ENCODE measurements at regions not wholly inside any gene's neighbourhood (a gene's known extent, or its start where the extent isn't known, plus 50 kb on each side); places are given as distances from the start of the nearest gene placed in this dataset.
A peak's percentile ranks its signal among the peaks of the same experiment; 100 is the strongest.

DNA sequence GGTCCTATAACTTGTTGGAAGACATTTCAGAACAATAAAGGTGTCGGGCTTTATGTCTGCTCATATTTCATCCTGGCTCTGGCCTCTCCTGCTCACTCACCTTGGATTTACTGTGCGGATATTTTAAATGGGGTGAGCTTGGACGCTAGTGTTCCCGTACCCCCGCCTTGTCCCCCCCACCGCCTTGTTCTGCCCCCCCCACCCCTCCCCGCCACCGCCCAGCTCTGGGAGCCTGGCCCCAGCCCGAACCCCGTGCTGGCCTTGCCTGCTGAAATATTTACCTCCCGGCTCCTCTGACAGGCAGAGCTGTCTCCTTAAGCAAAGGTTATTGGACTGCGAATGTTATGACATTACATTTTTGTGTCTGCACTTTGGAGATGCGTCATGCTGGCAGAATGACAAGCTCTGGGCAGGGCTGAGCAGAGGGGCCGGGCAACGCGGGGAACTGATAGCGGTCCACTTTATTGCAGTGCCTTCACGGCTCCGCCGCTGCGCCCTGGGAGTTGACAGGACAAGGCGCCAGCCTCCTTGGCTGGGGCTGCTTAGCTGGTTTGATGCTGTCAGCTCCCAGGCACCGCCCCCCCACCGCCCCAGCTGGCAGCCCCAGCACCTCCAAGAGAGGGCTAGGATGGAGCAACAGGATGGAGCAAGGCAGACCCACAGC lies 222.5 kb upstream of the GSE1 start:
- peak; percentile 95 for DNase-seq (ENCODE audit: low spot score)

DNA sequence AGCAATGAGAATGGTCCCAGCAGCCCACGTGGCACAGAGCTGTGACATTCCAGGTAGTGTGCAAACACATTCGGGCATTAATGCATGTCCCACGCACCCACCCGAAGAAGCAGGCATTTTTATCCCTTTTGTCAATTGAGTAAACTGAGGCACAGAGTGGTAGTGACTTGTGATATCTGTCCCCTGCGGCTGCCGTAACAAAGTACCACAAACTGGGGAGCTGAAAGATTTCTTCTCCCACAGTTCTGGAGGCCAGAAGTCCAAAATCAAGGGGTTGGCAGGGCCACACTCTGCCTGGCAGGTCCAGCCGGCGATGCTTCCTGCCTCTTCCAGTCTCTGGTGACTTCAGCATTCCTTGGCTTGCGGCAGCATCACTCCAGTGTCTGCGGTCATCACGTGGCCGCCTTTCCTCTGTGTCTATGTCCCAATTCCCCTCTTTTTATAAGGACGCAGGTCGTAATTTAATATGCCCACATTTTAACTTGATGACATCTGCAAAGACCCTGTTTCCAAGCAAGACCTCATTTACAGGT lies 221.9 kb upstream of the GSE1 start:
- DNase-seq (ENCODE audit: low spot score), result no peak

DNA sequence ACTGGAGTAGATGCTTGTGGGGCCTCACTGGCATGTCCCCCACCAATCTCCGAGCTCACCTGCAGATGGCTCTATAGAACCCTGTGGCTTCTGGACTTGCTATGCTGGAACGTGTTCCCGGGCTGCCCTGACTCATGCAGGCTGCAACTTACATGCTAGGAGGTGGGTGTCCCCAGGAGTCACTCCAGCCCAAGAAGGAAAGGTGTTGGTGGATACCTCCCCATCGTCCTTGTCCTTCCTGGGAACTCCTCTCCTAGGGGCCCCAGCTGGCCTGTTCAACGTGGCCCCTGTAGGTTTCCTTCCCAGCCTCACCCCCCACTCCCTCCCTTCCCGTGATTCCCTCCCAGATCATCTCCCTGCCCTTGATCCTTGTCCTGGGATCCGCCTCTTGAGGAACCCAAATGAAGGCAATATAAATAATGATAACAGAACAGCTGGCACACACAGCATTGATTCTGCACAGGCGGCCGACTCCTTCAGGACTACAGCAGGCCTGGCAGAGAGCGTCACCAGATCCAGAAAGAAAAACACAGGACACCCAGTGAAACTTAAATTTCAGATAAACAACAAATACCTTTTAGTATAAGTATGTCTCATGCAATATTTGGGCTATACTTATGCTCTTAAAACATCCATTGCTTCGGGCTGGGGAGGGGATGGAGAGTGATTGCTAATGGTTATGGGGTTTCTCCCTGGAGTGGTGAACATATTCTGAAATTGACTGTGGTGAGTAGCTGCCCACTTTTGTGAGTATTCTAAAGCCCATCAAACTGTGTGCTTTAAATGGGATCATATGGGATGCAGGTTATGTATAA lies 221.1 kb upstream of the GSE1 start:
- DNase-seq (ENCODE audit: low spot score), result no peak

DNA sequence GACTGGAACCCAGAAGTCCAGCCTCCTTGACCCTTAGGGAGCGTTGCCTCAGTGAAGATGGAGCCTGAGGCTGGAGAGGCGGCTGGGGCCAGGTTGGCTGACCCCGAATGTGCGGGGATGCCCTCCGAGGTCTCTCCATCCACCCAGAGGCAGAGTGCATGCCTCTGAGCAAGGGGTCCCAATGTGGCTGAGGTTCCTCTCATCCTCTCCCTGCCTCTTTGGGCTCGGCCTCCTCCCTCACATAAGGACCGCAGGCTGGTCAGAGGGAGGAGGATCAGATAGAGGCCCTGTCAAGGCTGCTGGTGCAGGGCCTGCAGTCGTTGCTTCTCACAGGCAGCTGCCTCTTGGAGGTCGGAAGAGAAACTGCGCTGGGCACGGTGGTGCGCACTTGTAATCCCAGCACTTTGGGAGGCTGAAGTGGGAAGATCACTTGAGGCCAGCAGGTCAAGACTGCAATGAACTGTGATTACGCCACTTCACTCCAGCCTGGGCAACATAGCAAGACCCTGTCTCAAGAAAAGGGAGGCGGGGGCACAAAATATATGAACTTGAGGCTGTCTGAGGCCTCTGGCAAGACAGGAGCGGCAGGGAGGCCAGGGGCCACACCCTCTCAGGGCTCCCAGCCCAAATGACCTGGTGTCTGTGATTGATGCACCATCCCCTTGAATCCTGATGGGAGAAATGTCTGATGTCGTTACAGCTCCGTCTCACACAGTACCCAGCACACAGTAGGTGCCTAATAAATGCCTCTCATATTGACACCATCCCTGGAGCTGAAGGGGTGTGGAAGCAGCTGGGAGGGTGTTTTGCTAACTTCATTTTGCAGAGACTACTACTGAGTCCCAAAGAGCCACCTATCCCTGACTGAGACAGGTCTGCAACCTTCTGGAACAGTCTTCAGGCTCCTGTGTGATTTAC lies 220.1 kb upstream of the GSE1 start:
- DNase-seq (ENCODE audit: low spot score), result no peak

DNA sequence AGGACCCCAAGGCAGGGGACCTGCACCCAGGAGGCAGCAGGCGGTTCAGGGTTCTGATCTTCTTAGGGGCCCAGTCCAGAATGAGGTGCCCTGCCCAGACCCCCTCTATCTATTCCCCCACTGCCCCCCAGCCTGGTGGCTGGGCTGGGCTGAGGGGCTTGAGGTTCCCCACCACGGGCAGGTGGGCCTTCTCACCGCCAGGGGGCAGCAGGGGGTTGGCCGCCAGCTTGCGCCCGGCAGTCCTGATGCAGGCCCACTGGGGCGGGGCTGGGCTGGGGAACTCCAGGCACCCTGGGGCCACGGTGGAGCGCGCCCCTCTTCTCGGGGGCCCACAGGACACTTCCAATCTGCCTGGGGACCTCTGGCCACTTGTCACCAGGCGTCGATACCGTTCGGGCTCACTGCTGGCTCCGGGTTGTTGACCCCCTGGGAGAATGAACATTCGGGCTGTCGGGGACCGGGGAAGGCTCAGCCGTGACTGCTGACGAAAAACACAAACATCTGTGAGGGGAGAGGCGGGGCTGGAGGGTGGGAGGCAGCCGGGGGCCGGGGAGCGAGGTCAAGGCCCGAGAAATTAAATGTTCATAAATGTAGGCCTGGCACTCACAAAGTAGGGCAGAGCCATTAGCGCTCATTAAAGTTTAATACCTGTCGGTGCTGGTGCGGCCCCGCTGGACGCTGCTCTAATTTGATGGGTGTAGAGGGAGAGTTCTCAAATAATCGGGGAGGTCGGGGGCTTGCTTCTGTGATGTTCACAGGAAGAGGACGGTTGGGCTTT lies 219.3 kb upstream of the GSE1 start:
- DNase-seq (ENCODE audit: low spot score), result peak; percentile 65

DNA sequence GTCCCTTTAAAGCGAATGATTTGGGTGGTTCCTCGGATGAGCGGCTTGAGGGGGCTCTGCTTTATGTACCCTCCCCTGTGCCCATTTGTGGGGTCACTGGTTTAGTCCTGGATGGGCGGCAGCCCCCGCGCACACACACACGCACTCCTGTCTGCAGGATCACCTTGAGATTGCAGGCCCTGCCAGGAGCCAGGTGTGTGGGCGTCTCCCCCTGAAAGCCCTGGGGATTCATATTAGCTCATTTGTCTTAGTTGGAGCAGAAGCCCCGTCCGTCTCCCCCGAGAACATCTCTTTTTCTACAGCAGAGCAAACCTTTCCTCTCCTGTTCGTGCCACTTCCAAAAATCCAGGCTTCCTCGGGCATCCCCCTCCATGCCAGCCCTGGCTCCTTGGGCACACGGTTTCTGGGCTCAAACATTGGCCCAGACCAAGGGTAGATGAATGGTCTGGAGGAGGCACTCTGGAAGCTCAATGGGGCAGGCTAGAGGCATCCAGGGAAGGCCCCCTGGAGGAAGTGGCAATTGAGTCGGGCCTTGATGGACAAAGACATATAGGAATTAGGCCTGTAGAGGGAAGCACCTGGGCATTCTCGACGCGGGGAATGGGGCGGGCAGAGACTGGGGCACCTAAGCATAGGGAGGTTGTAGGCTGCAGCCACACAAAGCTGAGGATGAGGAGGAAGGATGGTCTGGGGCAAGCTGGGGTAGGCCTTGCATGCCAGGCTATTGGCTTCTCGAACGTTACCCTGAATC lies 218.5 kb upstream of the GSE1 start:
- no peak for DNase-seq (ENCODE audit: low spot score)

DNA sequence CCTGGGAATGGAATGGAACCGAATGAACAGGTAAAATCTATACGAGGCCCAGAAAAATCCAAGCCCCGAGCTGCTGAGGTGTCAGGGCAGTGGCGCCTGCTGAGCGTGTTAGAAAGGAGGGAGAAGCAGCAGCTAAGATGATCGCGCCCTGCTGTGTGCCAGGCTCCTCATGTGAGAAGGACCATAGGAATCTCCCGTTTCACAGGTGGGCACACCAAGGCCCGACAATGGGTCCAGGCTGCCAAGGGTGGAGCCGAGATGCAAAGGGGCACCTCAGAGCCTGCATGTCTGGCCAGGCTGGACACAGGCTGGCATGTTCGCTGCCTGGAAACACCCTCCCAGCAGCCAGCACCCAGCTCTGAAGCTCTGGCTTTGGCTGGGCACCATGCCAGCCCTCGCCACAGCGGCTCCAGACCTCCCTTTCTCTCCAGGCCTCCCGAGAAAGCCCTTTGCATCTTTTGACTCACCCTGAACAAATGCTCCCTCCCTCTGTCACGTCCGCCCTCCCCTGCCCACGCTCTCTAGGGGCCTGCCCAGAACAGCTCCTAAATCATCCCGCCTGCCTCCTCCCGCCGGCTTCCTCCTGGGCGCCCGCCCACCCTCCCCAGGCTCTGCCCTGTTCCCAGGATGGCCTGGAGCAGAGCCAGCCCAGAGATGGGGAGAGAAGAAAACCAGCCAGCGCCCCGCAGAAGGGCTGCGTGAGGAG lies 217.8 kb upstream of the GSE1 start:
- no peak for DNase-seq (ENCODE audit: low spot score)

DNA sequence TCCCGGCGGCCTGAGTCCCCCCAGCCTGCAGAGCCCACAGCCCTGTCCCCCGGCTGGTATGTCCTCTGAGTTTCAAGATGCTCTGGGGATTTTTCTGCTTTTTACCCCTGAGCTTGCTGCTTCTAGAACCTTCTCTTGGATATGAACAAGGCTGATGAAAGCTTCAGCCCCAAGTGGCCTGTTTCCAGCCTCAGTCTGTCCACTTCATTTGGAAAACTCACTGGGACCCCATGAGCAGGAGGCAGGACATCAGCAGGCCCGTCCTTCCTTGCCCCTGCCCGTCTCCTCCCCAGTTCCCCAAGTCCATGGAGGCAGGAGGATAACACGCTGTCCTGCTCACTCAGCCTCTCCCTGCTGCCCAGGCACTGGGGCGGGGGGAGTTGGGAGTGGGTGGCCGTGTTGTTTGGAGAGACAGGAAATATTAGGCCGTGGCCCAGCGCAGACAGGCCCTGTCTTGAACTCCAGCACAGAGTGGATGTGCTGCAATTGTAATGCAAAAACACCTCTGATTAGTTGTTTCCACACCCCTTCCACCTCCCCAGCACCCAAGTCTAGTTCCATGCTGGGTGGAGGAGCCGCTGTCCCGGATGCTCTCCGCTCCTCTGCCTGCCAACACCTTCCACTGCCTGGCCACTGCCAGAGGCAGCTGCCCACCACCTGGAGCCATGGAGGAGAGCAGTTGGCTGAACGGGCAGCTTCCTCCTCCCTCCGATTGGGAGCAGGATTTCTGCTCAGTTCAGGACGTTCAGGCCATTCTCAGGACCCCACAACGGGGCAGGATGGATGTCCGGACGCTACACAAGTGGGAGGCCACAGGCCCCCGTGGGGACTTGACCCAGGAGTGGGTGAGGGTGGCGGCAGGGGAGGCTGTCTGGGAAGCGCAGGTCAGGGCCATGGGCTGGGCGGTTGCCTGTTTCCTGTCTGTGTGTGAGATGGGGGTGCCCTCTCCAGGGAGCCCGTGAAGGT lies 216.9 kb upstream of the GSE1 start:
- DNase-seq (ENCODE audit: low spot score), result no peak

DNA sequence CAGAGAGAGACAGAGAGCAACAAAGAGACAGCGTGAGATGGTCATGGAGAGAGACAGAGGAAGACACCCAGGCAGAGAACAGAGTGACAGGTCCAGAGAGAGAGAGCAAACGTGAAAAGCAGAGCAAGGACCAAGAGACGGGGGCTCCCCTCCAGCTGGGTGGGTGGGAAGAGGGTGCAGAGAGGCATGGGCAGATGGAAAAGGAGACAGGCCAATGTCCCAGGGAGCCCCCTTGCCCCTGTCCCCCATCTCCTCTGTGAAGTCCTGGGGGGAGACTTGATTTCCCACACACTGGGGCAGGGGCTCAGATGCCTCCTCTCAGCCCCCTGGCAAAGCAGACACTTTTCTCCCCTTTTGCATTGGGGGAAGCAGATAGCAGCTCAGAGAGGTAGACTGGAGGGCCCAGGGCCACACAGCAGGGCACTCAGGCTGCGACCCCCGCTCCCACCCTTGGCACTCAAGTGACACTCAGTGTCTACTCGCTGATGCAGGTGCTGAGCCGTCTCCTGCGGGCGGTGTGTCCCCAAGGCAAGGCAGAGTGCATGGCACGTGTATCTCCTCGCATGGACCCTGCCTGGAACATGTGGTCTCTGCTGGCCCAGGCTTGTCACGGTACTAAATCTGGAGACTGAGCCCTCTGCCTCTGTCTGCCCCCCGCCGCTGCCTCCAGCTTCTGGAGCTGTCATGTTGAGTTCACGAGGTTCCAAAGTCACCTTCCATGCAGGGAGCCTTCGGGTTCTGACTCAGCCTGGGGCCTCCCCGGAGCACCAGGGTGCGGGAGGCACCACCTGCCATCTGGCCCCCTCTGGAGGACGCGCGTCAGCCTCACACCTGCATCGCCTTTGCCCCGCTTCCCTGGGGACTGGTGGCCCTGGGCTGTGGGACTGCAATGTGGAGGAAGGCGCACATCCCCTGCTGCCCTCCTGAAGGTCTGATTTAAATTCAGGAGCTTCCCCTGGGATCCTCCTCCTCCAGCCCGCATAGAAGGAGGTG lies 215.9 kb upstream of the GSE1 start:
- no peak for DNase-seq (ENCODE audit: low spot score)

DNA sequence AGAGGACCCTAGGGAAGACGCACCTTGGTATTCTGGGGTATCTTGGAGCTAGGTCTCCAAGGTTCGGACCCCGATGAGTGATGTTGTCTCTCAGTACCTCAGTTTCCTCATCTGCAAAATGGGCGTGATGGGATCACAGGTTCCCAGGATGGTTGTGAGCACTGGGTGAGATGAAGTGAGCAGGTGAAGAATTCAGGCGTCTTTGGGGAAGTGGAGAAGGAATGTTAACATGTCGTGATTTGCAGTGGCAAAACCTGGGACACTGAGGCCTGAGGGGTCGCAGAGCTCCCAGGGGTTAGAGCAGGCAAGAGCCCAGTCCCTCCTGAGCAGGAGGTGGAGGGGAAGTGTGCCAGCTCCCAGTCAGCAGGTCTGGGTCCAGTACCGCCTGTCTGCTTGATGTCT lies 215.1 kb upstream of the GSE1 start:
- DNase-seq (ENCODE audit: low spot score), result no peak

DNA sequence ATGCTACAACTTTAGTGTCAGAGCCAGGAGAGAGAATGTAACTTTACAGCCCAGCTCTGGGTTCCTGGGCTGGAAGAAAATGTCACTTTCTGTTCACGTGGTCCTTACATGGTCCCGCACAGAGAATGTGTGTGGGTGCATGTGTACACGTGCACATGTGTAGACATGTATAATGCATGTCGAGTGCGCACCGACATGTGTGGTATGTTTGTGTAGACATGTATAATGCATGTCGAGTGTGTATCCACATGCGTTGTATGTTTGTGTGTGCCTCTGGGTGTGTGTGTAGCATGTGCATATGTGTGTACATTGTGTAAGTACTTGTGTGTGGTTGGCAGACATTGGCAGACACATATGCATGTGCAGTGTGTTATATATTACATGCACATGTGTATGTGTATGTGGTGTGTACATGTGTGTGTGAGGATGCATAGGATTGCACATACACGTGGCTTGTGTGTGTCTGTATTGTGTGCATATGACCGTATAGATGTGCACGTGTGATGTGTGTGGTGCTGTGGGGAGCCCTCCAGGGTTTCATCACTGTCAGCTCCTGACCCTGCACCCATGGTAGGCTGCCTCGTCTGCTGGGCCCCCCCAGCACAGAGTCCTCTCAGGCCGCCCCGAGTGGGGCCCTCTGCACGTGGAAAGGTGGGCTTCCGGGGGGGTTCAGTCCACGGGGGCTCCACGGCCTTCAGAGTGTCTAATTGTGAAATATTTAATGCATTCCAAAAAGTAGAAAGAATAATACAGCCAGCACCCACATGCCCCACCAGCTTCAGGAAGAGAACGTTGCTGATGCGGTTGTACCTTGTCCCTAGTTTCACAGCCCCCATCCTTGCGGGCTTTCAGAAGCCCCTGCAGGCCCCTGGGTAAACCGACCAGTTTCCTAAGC lies 214.2 kb upstream of the GSE1 start:
- no peak for DNase-seq (ENCODE audit: low spot score)

DNA sequence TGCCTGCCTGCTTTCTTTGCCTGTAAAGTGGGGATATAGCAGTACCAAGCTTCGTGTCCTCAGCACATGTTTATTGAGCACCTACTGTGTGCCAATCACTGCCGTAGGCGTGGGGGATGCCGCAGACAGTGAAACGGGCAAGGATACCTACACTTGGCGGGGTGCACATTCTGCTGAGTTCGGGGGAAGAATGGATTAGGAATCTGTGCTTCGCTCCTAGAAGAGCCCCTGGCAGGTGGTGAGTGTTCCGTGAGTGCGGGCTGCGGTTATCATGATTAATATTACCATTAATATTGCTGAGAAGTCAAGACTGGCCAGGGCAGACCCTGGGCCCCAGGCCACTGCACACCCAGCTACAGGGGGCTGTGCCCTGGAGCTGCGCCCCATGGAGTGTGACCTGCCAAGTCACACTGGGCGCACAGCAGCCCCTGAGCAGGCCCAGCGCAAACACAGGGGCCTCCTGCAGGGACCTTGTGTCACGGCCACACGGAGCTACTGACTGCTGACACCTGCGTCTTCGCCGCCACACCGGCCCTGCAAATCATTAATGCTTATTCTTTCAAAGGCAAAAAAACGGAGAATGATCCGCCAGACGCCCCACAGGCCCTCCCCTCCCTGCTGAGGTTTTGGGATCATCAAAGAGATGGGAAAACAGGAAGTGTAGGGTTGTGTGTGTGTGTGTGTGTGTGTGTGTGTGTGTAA lies 213.4 kb upstream of the GSE1 start:
- no peak for DNase-seq (ENCODE audit: low spot score)

DNA sequence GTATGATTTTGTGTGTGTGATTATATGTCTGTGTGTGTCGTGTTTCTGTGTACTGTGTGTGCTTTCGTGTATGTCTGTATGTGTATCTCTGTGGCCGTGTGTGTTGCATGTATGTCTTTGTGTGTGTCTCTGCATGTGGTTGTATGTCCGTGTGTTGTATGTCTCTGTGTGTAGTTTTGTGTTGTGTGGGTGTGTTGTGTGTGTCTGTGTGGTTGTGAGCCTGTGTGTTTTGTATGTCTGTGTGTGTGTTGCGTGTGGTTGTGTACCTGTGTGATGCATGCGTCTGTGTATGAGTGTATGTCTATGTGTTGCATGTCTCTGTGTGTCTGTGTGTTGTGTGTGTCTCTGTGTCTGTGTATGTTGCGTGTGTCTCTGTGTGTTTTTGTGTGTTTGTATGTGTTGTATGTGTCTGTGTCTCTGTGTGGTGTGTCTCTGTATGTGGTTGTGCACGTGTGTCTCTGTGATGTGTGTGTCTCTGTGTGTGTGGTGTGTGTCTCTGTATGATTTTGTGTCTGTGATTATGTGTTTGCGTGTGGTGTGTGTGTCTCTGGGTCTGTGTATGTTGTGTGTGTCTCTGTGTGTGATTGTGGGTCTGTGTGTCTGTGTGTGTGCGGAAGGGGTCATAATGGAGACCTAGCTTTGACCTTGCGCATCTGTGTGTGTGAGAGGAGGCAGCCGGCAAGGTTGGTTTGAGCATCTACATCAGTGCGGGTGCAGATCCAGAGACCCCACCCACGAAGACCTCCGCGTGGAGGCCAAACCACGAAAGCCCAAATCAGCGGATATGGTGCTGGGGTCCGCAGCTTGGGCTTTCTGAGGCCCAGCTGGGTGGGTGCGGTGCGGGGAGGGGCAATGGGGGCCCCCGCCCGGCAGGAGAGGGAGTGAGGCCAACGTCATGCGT lies 212.6 kb upstream of the GSE1 start:
- DNase-seq (ENCODE audit: low spot score), result no peak

DNA sequence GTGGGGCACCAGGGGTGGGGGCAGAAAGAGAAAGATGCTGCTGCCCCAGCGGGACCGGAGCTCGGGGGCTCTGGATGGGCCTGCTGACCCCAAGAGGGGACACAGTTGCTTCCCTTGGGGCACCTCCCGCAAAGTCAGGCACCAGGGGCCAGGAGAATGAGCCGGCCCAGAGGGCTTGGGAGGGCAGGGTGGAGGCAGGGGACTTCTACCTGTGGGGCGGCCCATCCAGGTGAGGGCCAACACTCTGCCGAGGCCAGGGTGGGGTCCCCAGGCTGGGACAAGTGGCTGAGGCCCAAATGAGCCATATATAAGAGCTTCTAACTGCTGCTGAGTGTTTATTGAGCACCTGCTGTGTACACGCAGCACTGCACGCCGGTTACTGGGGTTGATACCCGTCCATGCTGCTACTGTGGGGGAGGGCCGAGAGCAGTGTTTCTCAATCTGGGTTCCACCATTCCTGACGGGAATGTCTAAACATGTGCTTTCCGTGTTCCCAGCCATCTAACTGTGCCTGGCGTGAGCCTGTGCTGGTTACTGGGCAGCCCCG lies 211.7 kb upstream of the GSE1 start:
- DNase-seq (ENCODE audit: low spot score), result no peak

All from hematopoietic multipotent progenitor cell treated with erythropoietin and hydrocortisone succinate and interleukin-3 and kit ligand, for 17 days (in vitro differentiated cells).